SK-N-SH treated with all-trans-retinoic acid at 6 μM for 48 hours (cell line): ENCODE measurements at regions not wholly inside any gene's neighbourhood (a gene's known extent, or its start where the extent isn't known, plus 50 kb on each side); places are given as distances from the start of the nearest gene placed in this dataset.

ENCODE experiments used
- ATAC-seq: fragments of 200-7000 bp; cut with Tn5 transposase; 3 replicates; pipeline ENCODE4 v1.9.1; 2020; ENCODE audit warnings: mild to moderate bottlenecking, moderate library complexity
- ARNTL ChIP-seq: fragments of 450-650 bp; formaldehyde crosslinking; IDR thresholded peaks from 2 replicates; pipeline ENCODE4 v1.5.0; 2020; ENCODE audit warnings: low read depth, mild to moderate bottlenecking, moderate library complexity, borderline replicate concordance
- BACH2 ChIP-seq: fragments of 250-450 bp; sonication (Bioruptor Pico); IDR thresholded peaks from 2 replicates; pipeline ENCODE4 v1.9.0; 2021; ENCODE audit warnings: mild to moderate bottlenecking, borderline replicate concordance
- CREB5 ChIP-seq: fragments of 250-450 bp; sonication (Bioruptor Pico); IDR thresholded peaks from 2 replicates; pipeline ENCODE4 v1.5.1; 2020; ENCODE audit warnings: low read depth, mild to moderate bottlenecking, moderate library complexity
- CSDC2 ChIP-seq: fragments of 250-450 bp; sonication (Bioruptor Pico); IDR thresholded peaks from 2 replicates; pipeline ENCODE4 v1.5.0; 2020; ENCODE audit warnings: mild to moderate bottlenecking, moderate library complexity
- ESRRG ChIP-seq: fragments of 250-450 bp; sonication (Bioruptor Pico); IDR thresholded peaks from 2 replicates; pipeline ENCODE4 v1.6.1; 2021; ENCODE audit warnings: mild to moderate bottlenecking
- GLIS3 ChIP-seq: fragments of 250-450 bp; sonication (Bioruptor Pico); IDR thresholded peaks from 2 replicates; pipeline ENCODE4 v1.5.0; 2020; ENCODE audit warnings: mild to moderate bottlenecking, moderate library complexity
- ISL1 ChIP-seq: fragments of 250-450 bp; sonication (Bioruptor Pico); IDR thresholded peaks from 2 replicates; pipeline ENCODE4 v2.1.2; 2022; ENCODE audit warnings: mild to moderate bottlenecking, moderate library complexity
- PPARA ChIP-seq: fragments of 250-450 bp; sonication (Bioruptor Pico); IDR thresholded peaks from 2 replicates; pipeline ENCODE4 v1.5.0; 2020; ENCODE audit warnings: mild to moderate bottlenecking, borderline replicate concordance
- RARB ChIP-seq: fragments of 250-450 bp; sonication (Bioruptor Pico); IDR thresholded peaks from 2 replicates; pipeline ENCODE4 v1.8.0; 2021; ENCODE audit warnings: mild to moderate bottlenecking, moderate library complexity
- SNAI2 ChIP-seq: fragments of 250-450 bp; sonication (Bioruptor Pico); IDR thresholded peaks from 2 replicates; pipeline ENCODE4 v1.5.0; 2020; ENCODE audit warnings: mild to moderate bottlenecking, moderate library complexity
- TCF4 ChIP-seq: fragments of 250-450 bp; sonication (Bioruptor Pico); IDR thresholded peaks from 2 replicates; pipeline ENCODE4 v1.8.0; 2021; ENCODE audit warnings: mild to moderate bottlenecking, moderate library complexity, borderline replicate concordance
- TOX ChIP-seq: fragments of 250-450 bp; sonication (Bioruptor Pico); IDR thresholded peaks from 2 replicates; pipeline ENCODE4 v1.8.0; 2021; ENCODE audit warnings: mild to moderate bottlenecking, moderate library complexity, borderline replicate concordance
- TSHZ2 ChIP-seq: fragments of 250-450 bp; sonication (Bioruptor Pico); IDR thresholded peaks from 2 replicates; pipeline ENCODE4 v1.5.0; 2020; ENCODE audit warnings: mild to moderate bottlenecking, moderate library complexity
- ZC3H10 ChIP-seq: fragments of 250-450 bp; sonication (Bioruptor Pico); IDR thresholded peaks from 2 replicates; pipeline ENCODE4 v1.5.1; 2021; ENCODE audit warnings: mild to moderate bottlenecking, moderate library complexity
- ZFP3 ChIP-seq: fragments of 250-450 bp; sonication (Bioruptor Pico); IDR thresholded peaks from 2 replicates; pipeline ENCODE4 v1.5.0; 2020; ENCODE audit warnings: mild to moderate bottlenecking, moderate library complexity
- ZFP30 ChIP-seq: fragments of 450-650 bp; formaldehyde crosslinking; IDR thresholded peaks from 2 replicates; pipeline ENCODE4 v1.5.0; 2022; ENCODE audit warnings: mild to moderate bottlenecking, moderate library complexity
- ZNF565 ChIP-seq: fragments of 450-650 bp; formaldehyde crosslinking; conservative IDR thresholded peaks from 2 replicates; pipeline ENCODE4 v1.5.0; 2020; ENCODE audit warnings: low read depth, mild to moderate bottlenecking, moderate library complexity
- ZNF70 ChIP-seq: fragments of 450-650 bp; formaldehyde crosslinking; IDR thresholded peaks from 2 replicates; pipeline ENCODE4 v1.5.0; 2020; ENCODE audit warnings: mild to moderate bottlenecking, moderate library complexity
- ZNF8 ChIP-seq: fragments of 450-650 bp; formaldehyde crosslinking; IDR thresholded peaks from 2 replicates; pipeline ENCODE4 v1.5.0; 2020; ENCODE audit warnings: mild to moderate bottlenecking, moderate library complexity
- TF ChIP-seq, protein P1 (sequence below): fragments of 250-450 bp; sonication (Bioruptor Pico); IDR thresholded peaks from 2 replicates; pipeline ENCODE4 v1.8.0; 2021; ENCODE audit warnings: low read depth, mild to moderate bottlenecking, moderate library complexity, borderline replicate concordance
- TF ChIP-seq, protein P2 (sequence below): fragments of 250-450 bp; sonication (Bioruptor Pico); IDR thresholded peaks from 2 replicates; pipeline ENCODE4 v1.8.0; 2020; ENCODE audit warnings: mild to moderate bottlenecking, moderate library complexity, borderline replicate concordance

DNA sequence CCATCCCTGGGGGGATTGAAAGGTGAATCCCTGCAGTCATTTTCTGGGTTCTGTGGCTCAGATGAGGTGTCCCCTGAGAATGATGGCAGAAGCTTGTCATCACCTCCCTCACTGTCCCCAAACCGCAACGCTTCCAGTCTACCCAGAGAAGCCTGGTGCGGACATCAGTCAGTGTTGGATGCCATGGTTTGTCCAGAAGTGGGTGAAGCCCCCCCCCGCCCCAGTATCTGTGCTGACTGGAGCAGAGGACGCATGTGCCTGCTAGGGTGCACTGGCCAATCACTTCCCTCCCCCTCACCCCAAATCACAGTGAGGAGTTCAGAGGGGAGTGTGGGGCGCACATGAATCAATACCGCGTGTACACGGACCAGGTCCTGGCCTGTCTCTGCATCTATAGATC, 150.5 kb downstream of the TEX29 start:
- no peak for TF ChIP-seq ARNTL (CRISPR knock-in tag)
- TF ChIP-seq, protein P1, sequence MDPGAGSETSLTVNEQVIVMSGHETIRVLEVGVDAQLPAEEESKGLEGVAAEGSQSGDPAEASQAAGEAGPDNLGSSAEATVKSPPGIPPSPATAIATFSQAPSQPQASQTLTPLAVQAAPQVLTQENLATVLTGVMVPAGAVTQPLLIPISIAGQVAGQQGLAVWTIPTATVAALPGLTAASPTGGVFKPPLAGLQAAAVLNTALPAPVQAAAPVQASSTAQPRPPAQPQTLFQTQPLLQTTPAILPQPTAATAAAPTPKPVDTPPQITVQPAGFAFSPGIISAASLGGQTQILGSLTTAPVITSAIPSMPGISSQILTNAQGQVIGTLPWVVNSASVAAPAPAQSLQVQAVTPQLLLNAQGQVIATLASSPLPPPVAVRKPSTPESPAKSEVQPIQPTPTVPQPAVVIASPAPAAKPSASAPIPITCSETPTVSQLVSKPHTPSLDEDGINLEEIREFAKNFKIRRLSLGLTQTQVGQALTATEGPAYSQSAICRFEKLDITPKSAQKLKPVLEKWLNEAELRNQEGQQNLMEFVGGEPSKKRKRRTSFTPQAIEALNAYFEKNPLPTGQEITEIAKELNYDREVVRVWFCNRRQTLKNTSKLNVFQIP (CRISPR knock-in tag), result no peak
- TF ChIP-seq CREB5 (CRISPR knock-in tag), result no peak
- TF ChIP-seq ISL1 (CRISPR knock-in tag), result no peak
- no peak for TF ChIP-seq TSHZ2 (CRISPR knock-in tag)
- TF ChIP-seq, protein P2, sequence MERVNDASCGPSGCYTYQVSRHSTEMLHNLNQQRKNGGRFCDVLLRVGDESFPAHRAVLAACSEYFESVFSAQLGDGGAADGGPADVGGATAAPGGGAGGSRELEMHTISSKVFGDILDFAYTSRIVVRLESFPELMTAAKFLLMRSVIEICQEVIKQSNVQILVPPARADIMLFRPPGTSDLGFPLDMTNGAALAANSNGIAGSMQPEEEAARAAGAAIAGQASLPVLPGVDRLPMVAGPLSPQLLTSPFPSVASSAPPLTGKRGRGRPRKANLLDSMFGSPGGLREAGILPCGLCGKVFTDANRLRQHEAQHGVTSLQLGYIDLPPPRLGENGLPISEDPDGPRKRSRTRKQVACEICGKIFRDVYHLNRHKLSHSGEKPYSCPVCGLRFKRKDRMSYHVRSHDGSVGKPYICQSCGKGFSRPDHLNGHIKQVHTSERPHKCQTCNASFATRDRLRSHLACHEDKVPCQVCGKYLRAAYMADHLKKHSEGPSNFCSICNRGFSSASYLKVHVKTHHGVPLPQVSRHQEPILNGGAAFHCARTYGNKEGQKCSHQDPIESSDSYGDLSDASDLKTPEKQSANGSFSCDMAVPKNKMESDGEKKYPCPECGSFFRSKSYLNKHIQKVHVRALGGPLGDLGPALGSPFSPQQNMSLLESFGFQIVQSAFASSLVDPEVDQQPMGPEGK (CRISPR knock-in tag), result no peak
- no peak for TF ChIP-seq SNAI2 (CRISPR knock-in tag)
- TF ChIP-seq PPARA (CRISPR knock-in tag), result no peak
- no peak for TF ChIP-seq ZNF565 (CRISPR knock-in tag)
- no peak for TF ChIP-seq ZFP30 (CRISPR knock-in tag)
- no peak for TF ChIP-seq ZC3H10 (CRISPR knock-in tag)
- TF ChIP-seq TCF4, result no peak
- TF ChIP-seq ZFP3 (CRISPR knock-in tag), result no peak
- TF ChIP-seq ZNF70 (CRISPR knock-in tag), result no peak
- no peak for TF ChIP-seq CSDC2 (CRISPR knock-in tag)
- TF ChIP-seq RARB (CRISPR knock-in tag), result no peak
- TF ChIP-seq ZNF8, result no peak
- no peak for TF ChIP-seq GLIS3 (CRISPR knock-in tag)
- ATAC-seq, result no peak

- no peak for TF ChIP-seq ZFP30 (CRISPR knock-in tag)
- no peak for TF ChIP-seq GLIS3 (CRISPR knock-in tag)
- TF ChIP-seq ZNF8, result no peak
- TF ChIP-seq CREB5 (CRISPR knock-in tag), result no peak
- TF ChIP-seq, protein P2 (CRISPR knock-in tag), result no peak
- no peak for TF ChIP-seq TOX (CRISPR knock-in tag)
- no peak for TF ChIP-seq PPARA (CRISPR knock-in tag)
- TF ChIP-seq BACH2 (CRISPR knock-in tag), result no peak
- no peak for TF ChIP-seq ESRRG
- ATAC-seq, result no peak
These were observed 151.6 kb downstream of the TEX29 start for GRCh38 chr13:111472083-111472482.
